Panc1 (cell line): ENCODE measurements at regions not wholly inside any gene's neighbourhood (a gene's known extent, or its start where the extent isn't known, plus 50 kb on each side); places are given as distances from the start of the nearest gene placed in this dataset.

Source experiments
- ATAC-seq: fragments of 200-7000 bp; cut with Tn5 transposase; 2 replicates; pipeline ENCODE4 v1.9.1; 2020; ENCODE audit warnings: mild to moderate bottlenecking, moderate library complexity
- BruUV-seq: library from RNA; stranded (reverse); fragments of 400-500 nt; replicated peaks from 2 replicates; lab custom pipeline; 2021; lab: Mats Ljungman, UMichigan
- CTCF ChIA-PET: fragments of 300-600 bp; sonication (Branson Sonifier 250); formaldehyde crosslinking; loops from one replicate; lab custom pipeline; 2022; ENCODE audit warnings: antibody characterized with exemption; lab: Charles Lee
- POLR2A ChIA-PET: fragments of 300-600 bp; sonication (Branson Sonifier 250); formaldehyde crosslinking; loops from one replicate; lab custom pipeline; 2022; ENCODE audit warnings: antibody characterized with exemption; lab: Charles Lee
- DNase-seq: peaks from one replicate; pipeline ENCODE4 v3.0.0-alpha.2; 2010; ENCODE audit warnings: low read depth, low spot score
- H3K27ac ChIP-seq: 2 replicates; pipeline ENCODE4 v1.5.1; 2011; ENCODE audit warnings: mild to moderate bottlenecking, low read length, inconsistent platforms
- H3K27me3 ChIP-seq: fragments of 200-500 bp; sonication (Bioruptor generic); 2 replicates; pipeline ENCODE4 v1.6.0; 2014; ENCODE audit warnings: low read length, inconsistent platforms; ENCODE audit not compliant: control insufficient read depth, insufficient read depth
- H3K36me3 ChIP-seq: fragments of 200-500 bp; sonication (Bioruptor generic); 2 replicates; pipeline ENCODE4 v1.5.1; 2014; ENCODE audit warnings: inconsistent platforms, mild to moderate bottlenecking, low read length, moderate library complexity; ENCODE audit not compliant: control insufficient read depth, insufficient read depth
- H3K4me1 ChIP-seq: 2 replicates; pipeline ENCODE4 v1.5.1; 2011; ENCODE audit warnings: inconsistent platforms, mild to moderate bottlenecking, low read length, moderate library complexity; ENCODE audit not compliant: control insufficient read depth, insufficient read depth
- H3K4me3 ChIP-seq, 2 experiments: 2 replicates each; pipeline ENCODE4 v1.5.1; 2011 to 2012; ENCODE audit warnings: low read depth in 2 of 2, low read length in 2 of 2, mild to moderate bottlenecking in 2 of 2, inconsistent platforms in 1 of 2, moderate library complexity in 1 of 2
- H3K9me3 ChIP-seq: fragments of 200-500 bp; sonication (Bioruptor generic); 2 replicates; pipeline ENCODE4 v1.5.1; 2014; ENCODE audit warnings: low read depth, mild to moderate bottlenecking, inconsistent platforms, low read length, moderate library complexity; ENCODE audit not compliant: control insufficient read depth, insufficient read depth
- POLR2AphosphoS5 ChIP-seq: IDR thresholded peaks from 2 replicates; pipeline ENCODE4 v1.6.1; 2012; ENCODE audit warnings: mild to moderate bottlenecking, low read depth, low read length, moderate library complexity
- SIN3A ChIP-seq: IDR thresholded peaks from 2 replicates; pipeline ENCODE4 v1.6.1; 2012; ENCODE audit warnings: low read depth, mild to moderate bottlenecking, low read length, moderate library complexity, borderline replicate concordance; ENCODE audit not compliant: insufficient read depth
- TCF7L2 ChIP-seq: IDR thresholded peaks from 2 replicates; pipeline ENCODE4 v1.6.1; 2011; ENCODE audit warnings: mild to moderate bottlenecking, low read depth, low read length, inconsistent platforms
- in situ Hi-C: cut with HindIII; loops from 2 replicates; pipeline ENCODE4 v1.10.0; 2016; ENCODE audit warnings: low sequenced_read_pairs, low pct_unique_long_range_greater_than_20kb
- intact Hi-C: fragments of 100-400 bp; cut with micrococcal nuclease; formaldehyde crosslinking; loops from one replicate; pipeline ENCODE4 v1.10.0; 2022; ENCODE audit not compliant: unreplicated experiment
- TF ChIP-seq, protein P1 (sequence below), 2 experiments: IDR thresholded peaks; 2 replicates each; pipeline ENCODE4 v1.6.1; 2011 to 2012; ENCODE audit warnings: low read depth in 2 of 2, control low read depth in 1 of 2, low read length in 1 of 2, mild to moderate bottlenecking in 1 of 2, moderate library complexity in 1 of 2; ENCODE audit not compliant: insufficient read depth in 1 of 2
- TF ChIP-seq, protein P2 (sequence below): fragments of 450-650 bp; IDR thresholded peaks from 2 replicates; pipeline ENCODE4 v1.5.1; 2017; ENCODE audit warnings: mild to moderate bottlenecking

DNA sequence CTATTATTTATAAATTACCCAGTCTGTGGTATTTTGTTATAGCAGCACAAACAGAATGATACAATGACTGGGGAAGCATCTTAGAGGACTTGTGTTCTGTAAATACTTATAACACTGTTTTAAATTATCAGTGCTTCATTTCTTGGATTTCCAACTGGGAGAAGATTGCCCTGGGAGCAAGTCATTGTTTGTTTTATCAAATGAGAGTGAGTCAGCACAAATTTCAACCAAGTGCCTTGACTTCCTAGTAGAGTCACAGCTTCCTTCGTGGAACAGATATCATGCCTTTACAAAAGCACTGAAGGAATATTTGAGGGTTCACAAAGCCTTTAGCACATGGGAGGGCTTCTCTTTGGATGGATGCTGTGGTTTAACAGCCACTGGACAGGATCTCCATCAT, 234.1 kb downstream of the KTN1 start:
- Histone ChIP-seq H3K4me3 (no peak overlapping the region), H3K27me3 (no peaks in the 10 kb centered on the region), H3K9me3 (no peaks in the 10 kb centered on the region), H3K4me1 (no peaks in the 10 kb centered on the region), H3K27ac (no peak overlapping the region), H3K36me3 (no peaks in the 10 kb centered on the region)
- no peak for ATAC-seq
- ChIA-PET CTCF (no interaction called here), POLR2A (no interaction called here)
- TF ChIP-seq, protein P1, sequence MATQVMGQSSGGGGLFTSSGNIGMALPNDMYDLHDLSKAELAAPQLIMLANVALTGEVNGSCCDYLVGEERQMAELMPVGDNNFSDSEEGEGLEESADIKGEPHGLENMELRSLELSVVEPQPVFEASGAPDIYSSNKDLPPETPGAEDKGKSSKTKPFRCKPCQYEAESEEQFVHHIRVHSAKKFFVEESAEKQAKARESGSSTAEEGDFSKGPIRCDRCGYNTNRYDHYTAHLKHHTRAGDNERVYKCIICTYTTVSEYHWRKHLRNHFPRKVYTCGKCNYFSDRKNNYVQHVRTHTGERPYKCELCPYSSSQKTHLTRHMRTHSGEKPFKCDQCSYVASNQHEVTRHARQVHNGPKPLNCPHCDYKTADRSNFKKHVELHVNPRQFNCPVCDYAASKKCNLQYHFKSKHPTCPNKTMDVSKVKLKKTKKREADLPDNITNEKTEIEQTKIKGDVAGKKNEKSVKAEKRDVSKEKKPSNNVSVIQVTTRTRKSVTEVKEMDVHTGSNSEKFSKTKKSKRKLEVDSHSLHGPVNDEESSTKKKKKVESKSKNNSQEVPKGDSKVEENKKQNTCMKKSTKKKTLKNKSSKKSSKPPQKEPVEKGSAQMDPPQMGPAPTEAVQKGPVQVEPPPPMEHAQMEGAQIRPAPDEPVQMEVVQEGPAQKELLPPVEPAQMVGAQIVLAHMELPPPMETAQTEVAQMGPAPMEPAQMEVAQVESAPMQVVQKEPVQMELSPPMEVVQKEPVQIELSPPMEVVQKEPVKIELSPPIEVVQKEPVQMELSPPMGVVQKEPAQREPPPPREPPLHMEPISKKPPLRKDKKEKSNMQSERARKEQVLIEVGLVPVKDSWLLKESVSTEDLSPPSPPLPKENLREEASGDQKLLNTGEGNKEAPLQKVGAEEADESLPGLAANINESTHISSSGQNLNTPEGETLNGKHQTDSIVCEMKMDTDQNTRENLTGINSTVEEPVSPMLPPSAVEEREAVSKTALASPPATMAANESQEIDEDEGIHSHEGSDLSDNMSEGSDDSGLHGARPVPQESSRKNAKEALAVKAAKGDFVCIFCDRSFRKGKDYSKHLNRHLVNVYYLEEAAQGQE (IDR thresholded peaks at IDR 0.05; ENCODE audit: insufficient read depth in 1 of 2, low read depth in 2 of 2, low read length in 1 of 2) = no peak
- TF ChIP-seq, protein P2, sequence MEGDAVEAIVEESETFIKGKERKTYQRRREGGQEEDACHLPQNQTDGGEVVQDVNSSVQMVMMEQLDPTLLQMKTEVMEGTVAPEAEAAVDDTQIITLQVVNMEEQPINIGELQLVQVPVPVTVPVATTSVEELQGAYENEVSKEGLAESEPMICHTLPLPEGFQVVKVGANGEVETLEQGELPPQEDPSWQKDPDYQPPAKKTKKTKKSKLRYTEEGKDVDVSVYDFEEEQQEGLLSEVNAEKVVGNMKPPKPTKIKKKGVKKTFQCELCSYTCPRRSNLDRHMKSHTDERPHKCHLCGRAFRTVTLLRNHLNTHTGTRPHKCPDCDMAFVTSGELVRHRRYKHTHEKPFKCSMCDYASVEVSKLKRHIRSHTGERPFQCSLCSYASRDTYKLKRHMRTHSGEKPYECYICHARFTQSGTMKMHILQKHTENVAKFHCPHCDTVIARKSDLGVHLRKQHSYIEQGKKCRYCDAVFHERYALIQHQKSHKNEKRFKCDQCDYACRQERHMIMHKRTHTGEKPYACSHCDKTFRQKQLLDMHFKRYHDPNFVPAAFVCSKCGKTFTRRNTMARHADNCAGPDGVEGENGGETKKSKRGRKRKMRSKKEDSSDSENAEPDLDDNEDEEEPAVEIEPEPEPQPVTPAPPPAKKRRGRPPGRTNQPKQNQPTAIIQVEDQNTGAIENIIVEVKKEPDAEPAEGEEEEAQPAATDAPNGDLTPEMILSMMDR = no peak
- TF ChIP-seq POLR2AphosphoS5 = no peak
- TF ChIP-seq TCF7L2 = no peak
- no peak for TF ChIP-seq SIN3A
- in situ Hi-C loops = no loop called here
- intact Hi-C loops = no loop called here
- no peak for DNase-seq
- no TSS peak for BruUV-seq

DNA sequence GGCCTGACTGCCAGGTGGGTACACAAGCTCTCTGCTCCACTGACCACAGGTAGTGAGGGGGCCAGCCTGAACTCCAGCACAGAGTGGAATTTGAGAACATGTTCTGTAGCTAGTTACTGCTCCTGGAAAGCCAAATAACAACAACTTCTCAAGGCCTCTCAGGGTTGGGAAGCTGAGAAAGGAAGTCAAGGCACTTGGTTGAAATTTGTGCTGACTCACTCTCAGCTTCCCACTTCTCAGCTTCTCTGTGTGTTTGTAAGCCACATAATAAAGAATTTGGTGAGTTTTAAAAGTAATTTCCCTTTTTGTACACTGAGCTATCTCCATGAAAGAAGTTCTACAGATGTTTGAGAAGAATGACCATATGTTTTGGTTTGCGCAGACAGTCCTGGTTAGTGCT, 234.9 kb downstream of the KTN1 start:
- no peaks in the 10 kb centered on the region for H3K27me3 ChIP-seq
- ChIA-PET POLR2A (no interaction called here), CTCF (no interaction called here)
- no peaks in the 10 kb centered on the region for H3K4me1 ChIP-seq
- in situ Hi-C loops (no loop called here), intact Hi-C loops (no loop called here)
- ATAC-seq = no peak
- DNase-seq = no peak
- H3K27ac ChIP-seq = no peak overlapping the region
- H3K4me3 ChIP-seq = no peak overlapping the region
- no TSS peak for BruUV-seq
- no peaks in the 10 kb centered on the region for H3K9me3 ChIP-seq
- no peaks in the 10 kb centered on the region for H3K36me3 ChIP-seq
- TF ChIP-seq POLR2AphosphoS5 (no peak), SIN3A (no peak), TCF7L2 (no peak)
- TF ChIP-seq, protein P2 = no peak
- TF ChIP-seq, protein P1 (IDR thresholded peaks at IDR 0.05; ENCODE audit: insufficient read depth in 1 of 2, low read depth in 2 of 2, low read length in 1 of 2) = no peak
